Neuron (in vitro differentiated cells): ENCODE measurements at regions not wholly inside any gene's neighbourhood (a gene's known extent, or its start where the extent isn't known, plus 50 kb on each side); places are given as distances from the start of the nearest gene placed in this dataset.
"Not testable (repeated sequence)": the region's sequence is repeated elsewhere in the genome, so short reads cannot be mapped to it uniquely, and the experiment has no call there.

Experiments used
- H2AFZ ChIP-seq: one replicate; pipeline ENCODE4 v1.6.1; 2013; ENCODE audit warnings: low read depth, mild to moderate bottlenecking, inconsistent platforms, low read length, moderate library complexity
- H3K27me3 ChIP-seq: one replicate; pipeline ENCODE4 v1.6.1; 2013; ENCODE audit warnings: low read length; ENCODE audit not compliant: insufficient read depth
- H3K36me3 ChIP-seq: one replicate; pipeline ENCODE4 v1.6.1; 2013; ENCODE audit warnings: low read length; ENCODE audit not compliant: insufficient read depth
- H3K4me1 ChIP-seq: one replicate; pipeline ENCODE4 v1.6.1; 2013; ENCODE audit warnings: low read length; ENCODE audit not compliant: insufficient read depth
- H3K4me3 ChIP-seq: 2 replicates; pipeline ENCODE4 v1.5.1; 2013; ENCODE audit warnings: mild to moderate bottlenecking, low read length, moderate library complexity
- H3K9me3 ChIP-seq: one replicate; pipeline ENCODE4 v1.6.1; 2013; ENCODE audit warnings: low read length

- H3K36me3 ChIP-seq, result no peaks in the 10 kb centered on the region
- H2AFZ ChIP-seq, result no peak overlapping the region
- H3K4me3 ChIP-seq, result no peak overlapping the region
- no peaks in the 10 kb centered on the region for H3K27me3 ChIP-seq
- no peaks in the 10 kb centered on the region for H3K9me3 ChIP-seq
- no peaks in the 10 kb centered on the region for H3K4me1 ChIP-seq
Observed at GRCh38 chr1:79281442-79281841, 274.9 kb upstream of the ADGRL4 start.

DNA sequence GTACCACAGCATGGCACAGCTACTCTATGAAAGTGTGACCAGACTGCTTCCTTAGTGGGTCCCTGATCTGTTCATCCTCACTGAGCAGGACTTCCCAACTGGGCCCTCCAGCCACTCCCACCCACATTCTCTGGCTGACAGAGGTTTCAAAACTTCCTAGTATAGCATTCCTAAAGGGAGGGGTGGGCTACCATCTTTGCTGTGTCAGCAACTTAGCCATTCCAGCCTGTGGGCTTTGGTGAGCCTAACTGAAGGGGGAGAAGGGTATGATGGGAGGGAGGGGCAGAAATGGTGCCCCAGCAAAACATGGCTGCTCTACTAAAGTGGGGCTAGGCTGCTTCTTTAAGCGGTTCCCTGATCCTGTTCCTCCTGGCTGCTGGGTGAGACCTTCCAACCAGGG lies 265.2 kb upstream of the ADGRL4 start:
- H2AFZ ChIP-seq, result no peak overlapping the region
- no peaks in the 10 kb centered on the region for H3K9me3 ChIP-seq
- H3K4me3 ChIP-seq, result no peak overlapping the region
- H3K27me3 ChIP-seq, result no peaks in the 10 kb centered on the region
- H3K4me1 ChIP-seq, result no peaks in the 10 kb centered on the region
- H3K36me3 ChIP-seq, result no peaks in the 10 kb centered on the region

DNA sequence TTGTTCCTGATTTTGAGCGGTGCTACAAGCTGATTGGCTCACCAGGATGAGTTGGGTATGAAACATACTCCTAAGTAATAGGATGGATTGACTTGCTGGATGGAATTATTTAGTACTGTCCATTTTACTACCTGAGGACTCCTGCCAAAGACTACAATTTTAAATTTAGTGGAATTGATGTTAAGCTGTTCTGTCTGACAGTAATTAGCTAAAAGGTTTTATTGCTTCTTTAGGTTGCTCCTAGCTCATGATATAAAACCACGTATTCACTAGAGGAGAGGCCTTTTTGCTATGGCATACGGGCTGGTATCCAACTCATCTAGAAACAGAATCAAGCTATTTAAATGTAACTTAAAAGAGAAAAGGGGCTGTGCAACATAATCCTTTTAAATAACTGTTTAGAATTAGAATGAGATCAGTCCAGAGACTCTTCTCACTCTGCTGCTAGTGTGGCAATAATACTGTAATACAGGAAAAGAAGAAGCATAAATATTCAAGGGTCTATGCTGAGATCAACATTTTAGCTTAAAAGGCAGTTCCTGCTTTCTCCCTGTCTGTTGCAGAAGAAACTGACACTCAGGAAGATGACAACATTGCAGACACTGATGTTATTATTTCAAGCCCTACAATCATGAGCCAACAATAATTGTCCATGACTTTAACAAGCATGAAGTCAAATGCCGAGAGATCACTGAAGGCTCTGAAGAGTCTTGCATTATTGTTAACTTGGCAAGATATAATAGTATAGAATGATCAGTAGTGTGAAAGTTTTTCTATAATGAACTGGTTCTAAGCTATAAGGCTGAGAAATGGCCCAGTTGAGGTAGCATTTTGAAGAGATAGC lies 258.7 kb upstream of the ADGRL4 start:
- Histone ChIP-seq H3K36me3 (no peaks in the 10 kb centered on the region), H3K27me3 (no peaks in the 10 kb centered on the region), H3K4me3 (no peak overlapping the region), H2AFZ (no peak overlapping the region), H3K4me1 (peaks cover 7% of the 10 kb centered on the region), H3K9me3 (no peaks in the 10 kb centered on the region)

- Histone ChIP-seq H3K9me3 (no peaks in the 10 kb centered on the region), H3K4me1 (peaks cover 7% of the 10 kb centered on the region), H2AFZ (no peak overlapping the region), H3K27me3 (no peaks in the 10 kb centered on the region), H3K36me3 (no peaks in the 10 kb centered on the region), H3K4me3 (no peak overlapping the region)
Observed at GRCh38 chr1:79264285-79264684, 257.8 kb upstream of the ADGRL4 start.

DNA sequence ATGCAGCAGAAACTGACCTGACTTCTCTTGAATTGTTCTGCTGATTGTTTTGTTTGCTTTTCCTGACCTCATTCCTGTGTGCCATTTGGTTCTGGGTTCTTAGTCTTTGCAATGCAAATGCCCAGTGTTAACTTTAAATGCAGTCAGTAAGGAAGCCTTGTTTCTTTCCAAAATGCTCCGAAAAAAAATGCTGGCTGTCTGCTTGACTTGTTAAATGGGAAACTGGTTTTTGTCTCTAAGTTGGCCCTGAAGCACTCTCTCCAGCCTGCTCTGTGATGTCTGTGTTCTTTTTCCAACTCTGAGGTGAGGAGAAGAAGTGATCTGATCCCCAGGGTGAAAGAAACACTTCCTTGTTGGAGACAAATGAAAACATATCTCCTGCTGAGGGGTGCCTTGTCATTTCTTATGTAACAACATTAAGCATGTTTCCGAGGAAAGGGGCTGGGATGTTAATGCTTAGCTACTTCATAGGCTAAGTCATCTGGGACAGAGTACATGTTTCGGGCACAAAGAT lies 256.3 kb upstream of the ADGRL4 start:
- Histone ChIP-seq H3K4me3 (no peak overlapping the region), H3K27me3 (no peaks in the 10 kb centered on the region), H3K9me3 (no peaks in the 10 kb centered on the region), H2AFZ (no peak overlapping the region), H3K4me1 (peaks cover 7% of the 10 kb centered on the region), H3K36me3 (no peaks in the 10 kb centered on the region)

- H3K4me1 ChIP-seq, result peaks cover 7% of the 10 kb centered on the region
- H2AFZ ChIP-seq, result no peak overlapping the region
- no peaks in the 10 kb centered on the region for H3K9me3 ChIP-seq
- H3K27me3 ChIP-seq, result no peaks in the 10 kb centered on the region
- no peaks in the 10 kb centered on the region for H3K36me3 ChIP-seq
- no peak overlapping the region for H3K4me3 ChIP-seq
Observed at GRCh38 chr1:79259390-79260336, 253.1 kb upstream of the ADGRL4 start.

DNA sequence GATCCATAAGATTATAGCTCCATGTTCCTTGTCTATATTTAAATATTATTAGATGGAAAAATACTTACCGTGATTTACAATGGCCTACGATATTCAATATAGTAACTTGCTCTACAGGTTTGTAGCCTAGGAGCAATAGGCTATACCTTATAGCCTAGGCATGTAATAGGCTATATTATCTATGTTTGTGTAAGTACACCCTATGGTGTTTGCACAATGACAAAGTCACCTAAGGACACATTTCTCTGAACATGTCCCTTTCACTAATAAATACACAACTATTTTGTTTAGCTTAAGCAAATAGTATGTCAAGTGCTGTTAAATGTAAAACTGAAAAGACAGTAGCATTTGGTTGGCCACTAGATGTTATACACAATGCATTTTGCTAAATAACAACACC lies 248.9 kb upstream of the ADGRL4 start:
- Histone ChIP-seq H3K36me3 (no peaks in the 10 kb centered on the region), H3K27me3 (no peaks in the 10 kb centered on the region), H3K4me3 (no peak overlapping the region), H2AFZ (no peak overlapping the region), H3K9me3 (no peaks in the 10 kb centered on the region), H3K4me1 (no peaks in the 10 kb centered on the region)

- Histone ChIP-seq H3K27me3 (no peaks in the 10 kb centered on the region), H3K36me3 (no peaks in the 10 kb centered on the region), H3K9me3 (no peaks in the 10 kb centered on the region), H2AFZ (no peak overlapping the region), H3K4me1 (no peaks in the 10 kb centered on the region), H3K4me3 (no peak overlapping the region)
Observed at GRCh38 chr1:79252598-79252997, 246.1 kb upstream of the ADGRL4 start.

DNA sequence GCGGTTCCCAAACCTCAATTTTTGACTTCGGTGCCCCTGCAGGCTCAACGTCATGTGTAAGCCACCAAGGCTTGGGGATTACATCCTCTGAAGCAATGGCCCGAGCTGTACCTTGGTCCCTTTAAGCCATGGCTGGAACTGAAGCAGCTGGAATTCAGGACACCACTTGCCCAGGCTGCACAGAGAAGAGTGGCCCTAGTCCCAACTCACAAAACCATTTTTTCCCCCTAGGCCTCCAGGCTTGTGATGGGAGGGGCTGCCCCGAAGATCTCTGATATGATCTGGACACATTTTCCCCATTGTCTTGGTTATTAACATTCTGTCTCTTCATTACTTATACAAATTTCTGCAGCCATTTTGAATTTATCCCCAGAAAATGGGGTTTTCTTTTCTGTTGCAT lies 233.3 kb upstream of the ADGRL4 start:
- Histone ChIP-seq H3K36me3 (no peaks in the 10 kb centered on the region), H3K4me1 (peaks cover 15% of the 10 kb centered on the region), H3K4me3 (no peak overlapping the region), H3K9me3 (peaks cover 3% of the 10 kb centered on the region), H3K27me3 (no peaks in the 10 kb centered on the region), H2AFZ (no peak overlapping the region)

- H3K36me3 ChIP-seq, result no peaks in the 10 kb centered on the region
- H3K4me3 ChIP-seq, result peak overlapping the region; percentile 9
- peaks cover 3% of the 10 kb centered on the region for H3K9me3 ChIP-seq
- H3K27me3 ChIP-seq, result no peaks in the 10 kb centered on the region
- H2AFZ ChIP-seq, result peak overlapping the region; percentile 91
- H3K4me1 ChIP-seq, result peaks cover 20% of the 10 kb centered on the region
Observed at GRCh38 chr1:79235301-79236002, 228.9 kb upstream of the ADGRL4 start.

DNA sequence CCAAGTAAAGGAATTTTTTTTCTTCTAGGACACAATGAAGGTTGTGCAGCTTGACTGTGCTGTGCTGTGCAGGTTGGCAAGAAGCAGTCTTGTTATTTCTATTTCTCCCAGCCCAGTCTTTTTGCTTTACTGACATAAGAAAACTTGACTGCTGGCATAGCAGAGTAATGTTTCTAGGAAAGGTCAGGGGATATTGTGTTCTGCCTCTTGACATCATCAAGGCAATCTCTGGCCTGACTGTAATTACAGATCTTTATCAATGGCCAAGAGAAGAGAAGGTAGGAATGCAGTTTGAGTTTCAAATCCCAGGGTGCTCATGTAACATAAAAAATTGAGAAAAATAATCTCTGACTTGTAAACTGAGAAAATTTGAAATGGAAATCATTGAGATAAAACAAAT lies 226.3 kb upstream of the ADGRL4 start:
- Histone ChIP-seq H3K27me3 (no peaks in the 10 kb centered on the region), H2AFZ (no peak overlapping the region), H3K9me3 (no peaks in the 10 kb centered on the region), H3K4me3 (no peak overlapping the region), H3K36me3 (no peaks in the 10 kb centered on the region), H3K4me1 (peaks cover 20% of the 10 kb centered on the region)

- H3K27me3 ChIP-seq, H2AFZ ChIP-seq, H3K4me3 ChIP-seq, H3K36me3 ChIP-seq, H3K9me3 ChIP-seq: not testable (repeated sequence)
- H3K4me1 ChIP-seq, result peaks cover 13% of the 10 kb centered on the region
Observed at GRCh38 chr1:79230751-79231150, 224.2 kb upstream of the ADGRL4 start.

GRCh38 chr1:79226963-79227362 lies 220.4 kb upstream of the ADGRL4 start:
- Histone ChIP-seq H2AFZ (no peak overlapping the region), H3K4me3 (no peak overlapping the region), H3K27me3 (no peaks in the 10 kb centered on the region), H3K9me3 (no peaks in the 10 kb centered on the region), H3K36me3 (no peaks in the 10 kb centered on the region), H3K4me1 (no peaks in the 10 kb centered on the region)
